Ishikawa (cell line): ENCODE measurements at regions not wholly inside any gene's neighbourhood (a gene's known extent, or its start where the extent isn't known, plus 50 kb on each side); places are given as distances from the start of the nearest gene placed in this dataset.

Source experiments
- CEBPB ChIP-seq: IDR thresholded peaks from 2 replicates; pipeline ENCODE4 v1.6.1; 2012
- EP300 ChIP-seq: IDR thresholded peaks from 2 replicates; pipeline ENCODE4 v1.6.1; 2012; ENCODE audit warnings: borderline replicate concordance
- FOXM1 ChIP-seq: IDR thresholded peaks from 2 replicates; pipeline ENCODE4 v1.6.1; 2012; ENCODE audit warnings: low read depth, borderline replicate concordance
- NFIC ChIP-seq: IDR thresholded peaks from 2 replicates; pipeline ENCODE4 v1.6.1; 2012
- RAD21 ChIP-seq: IDR thresholded peaks from 2 replicates; pipeline ENCODE4 v1.6.1; 2012; ENCODE audit warnings: low read depth
- REST ChIP-seq: IDR thresholded peaks from 2 replicates; pipeline ENCODE4 v1.6.1; 2012; ENCODE audit warnings: low read depth, mild to moderate bottlenecking
- TAF1 ChIP-seq: IDR thresholded peaks from 2 replicates; pipeline ENCODE4 v1.6.1; 2012; ENCODE audit warnings: low read depth, mild to moderate bottlenecking
- TCF12 ChIP-seq: IDR thresholded peaks from 2 replicates; pipeline ENCODE4 v1.6.1; 2012; ENCODE audit warnings: low read depth

- TF ChIP-seq REST, result no peak
- TF ChIP-seq CEBPB, result no peak
- no peak for TF ChIP-seq NFIC
- no peak for TF ChIP-seq TAF1
- TF ChIP-seq EP300, result no peak
- no peak for TF ChIP-seq TCF12
- TF ChIP-seq RAD21, result no peak
- no peak for TF ChIP-seq FOXM1
Measured at GRCh38 chr18:78903436-78904178, 76.0 kb upstream of the SALL3 start.
